ENCODE measurements at regions not wholly inside any gene's neighbourhood (a gene's known extent, or its start where the extent isn't known, plus 50 kb on each side); places are given as distances from the start of the nearest gene placed in this dataset.
A peak's percentile ranks its signal among the peaks of the same experiment; 100 is the strongest.
"Not testable (repeated sequence)": the region's sequence is repeated elsewhere in the genome, so short reads cannot be mapped to it uniquely, and the experiment has no call there.

- peaks cover 5% of the 10 kb centered on the region; the same call in 1 of the 3 replicates for H3K4me1 ChIP-seq
- H3K27ac ChIP-seq, result no peak overlapping the region
- no peak for DNase-seq (ENCODE audit: low read depth in 1 of 2, low spot score in 1 of 2)
- WGBS (ENCODE audit: missing lambda C conversion rate), result 86% methylated on average over 7 of the region's 7 CpGs
- H3K4me3 ChIP-seq, result no peak overlapping the region
- no peak for ATAC-seq
- CTCF ChIA-PET, result no interaction called here
- H3K9me3 ChIP-seq, result no peaks in the 10 kb centered on the region
- FAIRE-seq, result no peak
- TF ChIP-seq FOSL2 (IDR thresholded peaks at IDR 0.05) (no peak), FOSL2 (CRISPR knock-in tag; IDR thresholded peaks at IDR 0.05) (no peak), CEBPB (IDR thresholded peaks at IDR 0.05) (peak; percentile 82 to 93)
- POLR2A ChIA-PET, result no interaction called here
- no peak overlapping the region for H3K4me2 ChIP-seq
Measured at GRCh38 chr6:27748661-27749060, 163.5 kb downstream of the OR2B2 start.

DNA sequence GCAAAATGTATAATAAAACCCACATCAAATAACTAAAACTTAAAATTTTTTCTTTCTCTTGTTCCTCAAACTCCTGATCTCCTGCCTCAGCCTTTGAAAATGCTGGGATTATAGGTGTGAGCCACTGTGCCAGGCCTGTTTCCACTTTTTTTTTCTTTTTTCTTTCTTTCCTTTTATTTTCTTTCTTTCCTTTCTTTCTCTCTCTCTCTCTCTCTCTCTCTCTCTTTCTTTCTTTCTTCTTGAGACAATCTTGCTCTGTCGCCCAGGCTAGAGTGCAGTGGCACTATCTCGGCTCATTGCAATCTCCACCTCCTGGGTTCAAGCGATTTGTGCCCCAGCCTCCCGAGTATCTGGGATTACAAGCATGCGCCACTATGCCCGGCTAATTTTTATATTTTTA, 164.6 kb downstream of the OR2B2 start:
- ChIA-PET POLR2A (no interaction called here), CTCF (no interaction called here)
- WGBS (ENCODE audit: missing lambda C conversion rate), result 90% methylated on average over 6 of the region's 6 CpGs
- TF ChIP-seq E2F6 (IDR thresholded peaks at IDR 0.05; ENCODE audit: borderline replicate concordance, low read depth), result no peak
- TF ChIP-seq EHMT2 (IDR thresholded peaks at IDR 0.05; ENCODE audit: low read depth), result no peak
- no peak for TF ChIP-seq JUN (IDR thresholded peaks at IDR 0.05)
- Histone ChIP-seq H3K27ac (no peak overlapping the region), H3K9me3 (no peaks in the 10 kb centered on the region), H3K4me3 (no peak overlapping the region), H3K4me2 (no peak overlapping the region), H3K4me1 (peaks cover 5% of the 10 kb centered on the region; the same call in 1 of the 3 replicates)
- ATAC-seq (no peak), DNase-seq (ENCODE audit: low read depth in 1 of 2, low spot score in 1 of 2) (no peak), FAIRE-seq (no peak)

DNA sequence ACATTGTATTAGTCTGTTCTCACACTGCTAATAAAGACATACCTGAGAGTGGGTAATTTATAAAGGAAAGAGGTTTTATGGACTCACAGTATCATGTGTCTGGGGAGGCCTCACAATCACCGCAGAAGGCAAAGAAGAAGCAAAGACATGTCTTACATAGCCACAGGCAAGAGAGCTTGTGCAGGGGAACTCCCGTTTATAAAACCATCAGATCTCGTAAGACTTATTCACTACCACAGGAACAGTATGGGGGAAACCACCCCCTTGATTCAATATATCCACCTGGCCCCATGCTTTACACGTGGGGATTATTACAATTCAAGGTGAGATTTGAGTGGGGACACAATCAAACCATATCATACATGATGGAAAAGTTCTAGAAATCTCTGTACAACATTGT, 165.3 kb downstream of the OR2B2 start:
- FAIRE-seq; H3K9me3 ChIP-seq; H3K4me3 ChIP-seq; H3K4me1 ChIP-seq; CTCF ChIA-PET; H3K27ac ChIP-seq; ATAC-seq; H3K4me2 ChIP-seq; DNase-seq (ENCODE audit: low read depth in 1 of 2, low spot score in 1 of 2); POLR2A ChIA-PET: not testable (repeated sequence)
- WGBS (ENCODE audit: missing lambda C conversion rate), result 63% methylated on average over 4 of the region's 4 CpGs

DNA sequence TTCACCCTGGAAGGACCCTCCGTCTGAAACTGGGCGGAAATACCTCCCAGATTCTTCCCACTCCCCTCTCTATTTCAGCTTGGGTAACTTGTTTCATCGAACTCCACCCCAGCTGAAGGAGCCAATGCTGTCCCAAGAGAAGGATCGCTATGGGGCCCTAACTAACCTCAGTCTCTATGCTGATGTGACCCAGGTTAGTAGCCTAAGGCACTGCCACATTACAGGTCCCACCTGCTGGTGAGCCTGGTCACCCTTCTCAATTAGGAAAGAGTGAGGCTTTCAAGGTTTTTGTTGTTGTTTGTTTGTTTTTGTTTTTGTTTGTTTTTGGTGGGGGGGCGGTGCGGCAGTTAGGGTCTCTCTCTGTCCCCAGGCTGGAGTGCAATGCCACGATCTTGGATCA, 168.4 kb downstream of the OR2B2 start:
- POLR2A ChIA-PET, result no interaction called here
- TF ChIP-seq ELK1 (IDR thresholded peaks at IDR 0.05; ENCODE audit: low read depth, low read length), result no peak
- TF ChIP-seq, protein P1, sequence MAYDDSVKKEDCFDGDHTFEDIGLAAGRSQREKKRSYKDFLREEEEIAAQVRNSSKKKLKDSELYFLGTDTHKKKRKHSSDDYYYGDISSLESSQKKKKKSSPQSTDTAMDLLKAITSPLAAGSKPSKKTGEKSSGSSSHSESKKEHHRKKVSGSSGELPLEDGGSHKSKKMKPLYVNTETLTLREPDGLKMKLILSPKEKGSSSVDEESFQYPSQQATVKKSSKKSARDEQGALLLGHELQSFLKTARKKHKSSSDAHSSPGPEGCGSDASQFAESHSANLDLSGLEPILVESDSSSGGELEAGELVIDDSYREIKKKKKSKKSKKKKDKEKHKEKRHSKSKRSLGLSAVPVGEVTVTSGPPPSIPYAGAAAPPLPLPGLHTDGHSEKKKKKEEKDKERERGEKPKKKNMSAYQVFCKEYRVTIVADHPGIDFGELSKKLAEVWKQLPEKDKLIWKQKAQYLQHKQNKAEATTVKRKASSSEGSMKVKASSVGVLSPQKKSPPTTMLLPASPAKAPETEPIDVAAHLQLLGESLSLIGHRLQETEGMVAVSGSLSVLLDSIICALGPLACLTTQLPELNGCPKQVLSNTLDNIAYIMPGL (CRISPR knock-in tag; IDR thresholded peaks at IDR 0.05; ENCODE audit: borderline replicate concordance), result no peak
- TF ChIP-seq SREBF2 (IDR thresholded peaks at IDR 0.05), result no peak
- no peak for TF ChIP-seq ZNF302 (CRISPR knock-in tag; IDR thresholded peaks at IDR 0.05)
- no peak overlapping the region for H3K4me3 ChIP-seq
- DNase-seq (ENCODE audit: low read depth in 1 of 2, low spot score in 1 of 2) (no peak), FAIRE-seq (no peak), ATAC-seq (no peak)
- CTCF ChIA-PET, result interaction anchor here (0.5 to 4.5 kb wide), 2 partner anchors 8 to 47 kb away, joined by 3 to 17 read pairs; no protein-coding TSS in a partner anchor
- H3K4me2 ChIP-seq, result peak overlapping the region; percentile 25; the same call in 1 of the 3 replicates
- WGBS (ENCODE audit: missing lambda C conversion rate), result 58% methylated on average over 7 of the region's 7 CpGs
- no peak overlapping the region for H3K27ac ChIP-seq
- H3K9me3 ChIP-seq, result no peaks in the 10 kb centered on the region
- no peaks in the 10 kb centered on the region for H3K4me1 ChIP-seq

GRCh38 chr6:27742833-27743573, 169.2 kb downstream of the OR2B2 start:
- no peak for ATAC-seq
- no peak for FAIRE-seq
- CTCF ChIA-PET, result interaction anchor here (4.5 kb wide), 1 partner anchor 9 kb away, joined by 17 read pairs; no protein-coding TSS in a partner anchor

DNA sequence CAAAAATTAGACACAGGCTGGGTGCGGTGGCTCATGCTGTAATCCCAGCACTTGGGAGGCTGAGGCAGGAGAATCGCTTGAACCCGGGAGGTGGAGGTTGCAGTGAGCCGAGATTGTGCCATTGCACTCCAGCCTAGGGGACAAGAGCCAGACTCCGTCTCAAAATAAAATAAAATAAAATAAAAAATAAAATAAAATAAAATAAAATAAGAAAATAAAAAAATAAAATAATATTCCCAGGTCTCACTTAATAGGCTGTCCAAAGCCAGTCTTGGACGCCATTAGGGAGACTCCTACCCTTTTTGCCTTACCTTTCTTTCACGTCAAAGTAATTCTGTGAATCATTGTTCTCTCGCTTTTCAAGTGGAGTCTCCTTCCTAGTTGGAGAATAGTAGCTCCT, 172.3 kb downstream of the OR2B2 start:
- H3K4me1 ChIP-seq; DNase-seq (ENCODE audit: low read depth in 1 of 2, low spot score in 1 of 2); ATAC-seq; FAIRE-seq; H3K9me3 ChIP-seq; H3K27ac ChIP-seq: not testable (repeated sequence)
- CTCF ChIA-PET, result interaction anchor here (1.3 to 4.5 kb wide), 2 partner anchors 12 to 38 kb away, joined by 3 to 17 read pairs; no protein-coding TSS in a partner anchor
- H3K4me2 ChIP-seq, result peak overlapping the region; percentile 67; the same call in 1 of the 3 replicates
- POLR2A ChIA-PET, result interaction anchor here (0.7 kb wide), 1 partner anchor 526 kb away, joined by 6 read pairs; no protein-coding TSS in a partner anchor
- WGBS (ENCODE audit: missing lambda C conversion rate), result 79% methylated on average over 8 of the region's 8 CpGs
- H3K4me3 ChIP-seq, result peak overlapping the region; percentile 53; the same call in 1 of the 3 replicates

More at GRCh38 chr6:27742833-27743573, 169.2 kb downstream of the OR2B2 start:
- Histone ChIP-seq H3K27ac (no peak overlapping the region), H3K4me1 (no peaks in the 10 kb centered on the region), H3K4me2 (no peak overlapping the region), H3K9me3 (no peaks in the 10 kb centered on the region), H3K4me3 (no peak overlapping the region)
- 82% methylated on average over 10 of the region's 10 CpGs for WGBS (ENCODE audit: missing lambda C conversion rate)
- TF ChIP-seq TFCP2L1 (CRISPR knock-in tag; IDR thresholded peaks at IDR 0.05) (no peak), TP53 (CRISPR knock-in tag; IDR thresholded peaks at IDR 0.05) (no peak), CBX8 (IDR thresholded peaks at IDR 0.05) (no peak)
- POLR2A ChIA-PET, result interaction anchor here (0.5 kb wide), 1 partner anchor 27 kb away, joined by 11 read pairs; no protein-coding TSS in a partner anchor
- no peak for DNase-seq (ENCODE audit: low read depth in 1 of 2, low spot score in 1 of 2)
